AG09319 (cell line): ENCODE measurements at regions not wholly inside any gene's neighbourhood (a gene's known extent, or its start where the extent isn't known, plus 50 kb on each side); places are given as distances from the start of the nearest gene placed in this dataset.

Experiments used
- DNase-seq: peaks from one replicate; pipeline ENCODE4 v3.0.0-alpha.2; 2010; ENCODE audit warnings: low read depth; ENCODE audit errors: extremely low read depth
- CTCF ChIP-seq: IDR thresholded peaks from 2 replicates; pipeline ENCODE4 v1.5.1; 2011; ENCODE audit warnings: low read depth, mild to moderate bottlenecking, inconsistent platforms, low read length, moderate library complexity

- TF ChIP-seq CTCF: no peak
- no peak for DNase-seq
These were observed 350.9 kb downstream of the PREX1 start for GRCh38 chr20:48476854-48477253.

DNA sequence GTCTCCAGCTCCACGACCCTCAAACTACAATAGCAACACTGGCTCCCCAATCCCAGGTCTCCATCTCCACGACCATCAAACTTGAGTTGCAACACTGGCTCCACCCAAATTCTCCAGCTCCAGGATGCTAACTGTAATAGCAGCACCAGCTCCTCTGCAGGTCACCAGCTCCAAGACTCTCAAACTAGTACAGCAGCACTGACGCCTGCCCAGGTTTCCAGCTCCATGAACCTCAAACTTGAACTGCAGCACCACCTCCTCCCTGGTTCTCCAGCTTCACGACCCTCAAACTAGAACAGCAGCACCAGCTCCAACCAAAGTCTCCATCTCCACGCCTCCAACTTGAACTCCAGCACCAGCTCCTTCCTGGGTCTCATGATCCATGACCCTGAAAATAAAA is 353.8 kb downstream of the PREX1 start:
- no peak for DNase-seq
- no peak for TF ChIP-seq CTCF

DNA sequence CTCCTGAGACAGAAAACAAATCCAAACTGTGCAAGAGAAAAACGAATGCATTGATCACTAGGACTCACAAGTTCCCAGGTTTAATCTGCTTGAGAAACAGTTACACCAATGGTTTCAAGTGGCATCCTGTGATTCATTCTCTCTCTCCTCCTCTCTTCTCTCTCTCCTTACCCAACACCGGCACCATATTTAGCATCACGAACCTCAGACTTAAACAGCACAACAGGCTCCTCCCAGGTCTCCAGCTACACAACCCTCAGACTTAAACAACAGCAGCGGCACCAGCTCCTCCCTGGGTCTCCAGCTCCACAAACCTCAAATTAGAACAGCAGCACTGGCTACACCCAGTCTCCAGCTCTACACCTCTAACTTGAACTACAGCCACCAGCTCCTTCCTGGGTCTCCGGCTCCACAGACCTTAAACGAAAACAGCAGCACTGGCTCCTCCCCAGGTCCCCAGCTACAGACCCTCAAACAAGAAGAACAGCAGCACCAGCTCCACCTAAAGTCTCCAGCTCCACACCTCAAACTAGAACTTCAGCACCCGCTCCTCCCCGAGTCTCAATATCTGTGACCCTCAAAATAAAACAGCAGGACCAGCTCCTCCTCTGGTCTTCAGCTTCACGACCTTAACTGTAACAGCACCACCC is 355.9 kb downstream of the PREX1 start:
- no peak for TF ChIP-seq CTCF
- DNase-seq: no peak

DNA sequence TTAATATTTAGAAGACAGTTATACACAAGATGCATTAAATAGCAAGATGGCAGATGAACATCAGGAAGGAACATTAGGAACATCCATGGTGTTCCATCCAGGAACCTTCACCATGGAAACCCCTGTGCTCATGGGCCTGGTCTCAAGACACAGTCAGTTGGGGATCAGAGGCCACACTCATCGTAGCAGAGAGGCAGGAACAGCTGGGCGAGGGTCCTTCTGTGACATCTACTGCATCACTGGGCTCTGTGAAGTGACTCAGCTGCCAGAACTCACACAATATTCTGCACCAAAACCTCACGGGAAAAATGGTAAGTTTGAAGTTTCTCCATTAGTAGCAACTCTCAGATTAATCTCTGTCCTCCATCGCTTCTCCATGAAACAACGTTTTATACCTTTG is 356.6 kb downstream of the PREX1 start:
- TF ChIP-seq CTCF: no peak
- no peak for DNase-seq

DNA sequence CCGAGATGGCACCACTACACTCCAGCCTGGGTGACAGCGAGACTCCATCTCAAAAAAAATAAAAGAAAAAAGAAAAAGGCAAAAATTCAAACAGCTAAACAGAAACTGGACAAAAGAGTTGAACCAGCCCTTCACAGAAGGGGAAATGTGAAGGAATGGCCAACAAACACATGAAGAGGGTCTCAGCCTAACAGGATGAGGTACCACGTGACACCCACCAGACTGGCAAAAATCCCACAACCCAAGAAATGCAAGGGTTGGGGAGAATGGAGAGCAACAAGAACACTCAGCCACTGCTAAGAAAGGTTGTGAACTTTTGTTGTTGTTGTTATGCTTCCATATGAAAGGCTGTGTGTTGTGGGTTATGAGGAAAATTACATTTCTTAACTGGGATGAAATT is 357.7 kb downstream of the PREX1 start:
- DNase-seq: no peak
- no peak for TF ChIP-seq CTCF

GRCh38 chr20:48469026-48469425 is 358.8 kb downstream of the PREX1 start:
- no peak for DNase-seq
- no peak for TF ChIP-seq CTCF

- TF ChIP-seq CTCF: no peak
- DNase-seq: no peak
These were observed 359.2 kb downstream of the PREX1 start for GRCh38 chr20:48468571-48468970.
